ENCODE measurements at regions not wholly inside any gene's neighbourhood (a gene's known extent, or its start where the extent isn't known, plus 50 kb on each side); places are given as distances from the start of the nearest gene placed in this dataset.
"Not testable (repeated sequence)": the region's sequence is repeated elsewhere in the genome, so short reads cannot be mapped to it uniquely, and the experiment has no call there.

GRCh38 chr11:39628311-39628710 lies 1831.1 kb downstream of the LRRC4C start:
- in situ Hi-C loops (cut with MboI) (no loop called here), intact Hi-C loops (cut with micrococcal nuclease) (no loop called here)
- H3K4me2 ChIP-seq (ENCODE audit: insufficient read depth, low read length) = no peak overlapping the region
- FAIRE-seq = no peak
- no peak overlapping the region for H2AFZ ChIP-seq (ENCODE audit: low read depth, low read length)
- H3K27me3 ChIP-seq (ENCODE audit: control insufficient read depth in 2 of 2, insufficient read depth in 2 of 2, low read length in 2 of 2) = no peaks in the 10 kb centered on the region
- no peak overlapping the region for H3K4me3 ChIP-seq
- no peak overlapping the region for H3K9ac ChIP-seq (ENCODE audit: insufficient read depth in 1 of 2, low read depth in 2 of 2, low read length in 2 of 2)
- no TSS peak for BruUV-seq (replicated peaks)
- H3K4me1 ChIP-seq (replicated peaks in 1 of 2; ENCODE audit: control insufficient read depth in 2 of 2, insufficient read depth in 2 of 2, low read length in 2 of 2) = no peaks in the 10 kb centered on the region
- ChIA-PET POLR2A (no interaction called here), CTCF (ENCODE audit: low intra/inter-chr PET ratio) (no interaction called here)
- no peaks in the 10 kb centered on the region for H3K36me3 ChIP-seq (ENCODE audit: control insufficient read depth, insufficient read depth, low read length)
- WGBS (ENCODE audit: insufficient coverage, low coverage, missing lambda C conversion rate) = 3% methylated on average over 2 of the region's 2 CpGs
- TF ChIP-seq RBM14 (IDR thresholded peaks at IDR 0.05; ENCODE audit: borderline replicate concordance, insufficient read depth, low read depth, low read length) = no peak
- TF ChIP-seq EZH2 (IDR thresholded peaks at IDR 0.05; ENCODE audit: borderline replicate concordance, low read depth, low read length) = no peak
- TF ChIP-seq RERE (CRISPR knock-in tag; IDR thresholded peaks at IDR 0.05; ENCODE audit: borderline replicate concordance) = no peak
- no peak for TF ChIP-seq FOXK1 (CRISPR knock-in tag; IDR thresholded peaks at IDR 0.05; ENCODE audit: borderline replicate concordance)
- no peak for DNase-seq (ENCODE audit: extremely low read depth in 1 of 4, low spot score in 3 of 4)
- no peak for ATAC-seq
- H3K9me3 ChIP-seq (replicated peaks; ENCODE audit: control insufficient read depth, insufficient read depth, low read depth, low read length) = no peaks in the 10 kb centered on the region
- H3K9me1 ChIP-seq (ENCODE audit: control insufficient read depth, insufficient read depth, low read length) = no peaks in the 10 kb centered on the region
- no peak overlapping the region for H3K27ac ChIP-seq (ENCODE audit: extremely low read depth, low read depth, low read length)
- no peaks in the 10 kb centered on the region for H3K79me2 ChIP-seq (ENCODE audit: control insufficient read depth, insufficient read depth, low read length)
- H4K20me1 ChIP-seq (replicated peaks; ENCODE audit: control insufficient read depth, insufficient read depth, low read length) = no peaks in the 10 kb centered on the region

- CTCF ChIA-PET (ENCODE audit: low intra/inter-chr PET ratio); DNase-seq (ENCODE audit: extremely low read depth in 1 of 4, low spot score in 3 of 4); H3K27ac ChIP-seq (ENCODE audit: extremely low read depth, low read depth, low read length); H3K9me1 ChIP-seq (ENCODE audit: control insufficient read depth, insufficient read depth, low read length); H2AFZ ChIP-seq (ENCODE audit: low read depth, low read length); H3K36me3 ChIP-seq (ENCODE audit: control insufficient read depth, insufficient read depth, low read length); POLR2A ChIA-PET; H3K27me3 ChIP-seq (ENCODE audit: control insufficient read depth in 2 of 2, insufficient read depth in 2 of 2, low read length in 2 of 2); H3K4me1 ChIP-seq (replicated peaks in 1 of 2; ENCODE audit: control insufficient read depth in 2 of 2, insufficient read depth in 2 of 2, low read length in 2 of 2); intact Hi-C loops (cut with micrococcal nuclease); ATAC-seq; H4K20me1 ChIP-seq (replicated peaks; ENCODE audit: control insufficient read depth, insufficient read depth, low read length); H3K9ac ChIP-seq (ENCODE audit: insufficient read depth in 1 of 2, low read depth in 2 of 2, low read length in 2 of 2); H3K9me3 ChIP-seq (replicated peaks; ENCODE audit: control insufficient read depth, insufficient read depth, low read depth, low read length); H3K4me2 ChIP-seq (ENCODE audit: insufficient read depth, low read length); H3K4me3 ChIP-seq; H3K79me2 ChIP-seq (ENCODE audit: control insufficient read depth, insufficient read depth, low read length); BruUV-seq (replicated peaks); in situ Hi-C loops (cut with MboI); FAIRE-seq: not testable (repeated sequence)
- 4% methylated on average over 1 of the region's 3 CpGs for WGBS (ENCODE audit: insufficient coverage, low coverage, missing lambda C conversion rate)
Measured at GRCh38 chr11:39620309-39620708, 1839.1 kb downstream of the LRRC4C start.
